H9 (cell line): ENCODE measurements at regions not wholly inside any gene's neighbourhood (a gene's known extent, or its start where the extent isn't known, plus 50 kb on each side); places are given as distances from the start of the nearest gene placed in this dataset.

Source experiments
- DNase-seq: peaks from one replicate; pipeline ENCODE4 v3.0.0-alpha.2; 2017
- H2AFZ ChIP-seq: one replicate; pipeline ENCODE4 v1.6.1; 2013; ENCODE audit warnings: mild to moderate bottlenecking, low read length, control low read depth, moderate library complexity
- H2AK5ac ChIP-seq: 2 replicates; pipeline ENCODE4 v1.6.1; 2013; ENCODE audit warnings: low read length, control low read depth, mixed read lengths; ENCODE audit not compliant: insufficient read length
- H2BK120ac ChIP-seq: one replicate; pipeline ENCODE4 v1.6.1; 2013; ENCODE audit warnings: low read depth, mild to moderate bottlenecking, low read length, control low read depth, inconsistent platforms; ENCODE audit not compliant: poor library complexity, severe bottlenecking
- H2BK12ac ChIP-seq: 2 replicates; pipeline ENCODE4 v1.6.1; 2013; ENCODE audit warnings: low read length, control low read depth, mixed read lengths, low read depth; ENCODE audit not compliant: insufficient read length
- H2BK15ac ChIP-seq: 2 replicates; pipeline ENCODE4 v1.6.1; 2013; ENCODE audit warnings: low read depth, low read length, control low read depth
- H2BK20ac ChIP-seq: one replicate; pipeline ENCODE4 v1.6.1; 2013; ENCODE audit warnings: low read depth, mild to moderate bottlenecking, low read length, control low read depth, inconsistent platforms; ENCODE audit not compliant: poor library complexity, severe bottlenecking
- H2BK5ac ChIP-seq: 2 replicates; pipeline ENCODE4 v1.6.1; 2013; ENCODE audit warnings: low read length, control low read depth, mixed read lengths; ENCODE audit not compliant: insufficient read length
- H3K14ac ChIP-seq: 2 replicates; pipeline ENCODE4 v1.6.1; 2013; ENCODE audit warnings: low read length, control low read depth; ENCODE audit not compliant: insufficient read depth
- H3K18ac ChIP-seq: 2 replicates; pipeline ENCODE4 v1.6.1; 2013; ENCODE audit warnings: low read depth, mild to moderate bottlenecking, mixed read lengths, low read length, control low read depth; ENCODE audit not compliant: insufficient read length
- H3K23ac ChIP-seq: 2 replicates; pipeline ENCODE4 v1.6.1; 2013; ENCODE audit warnings: low read length, control low read depth, mixed read lengths, low read depth; ENCODE audit not compliant: insufficient read length
- H3K23me2 ChIP-seq: 2 replicates; pipeline ENCODE4 v1.6.1; 2013; ENCODE audit warnings: low read depth, mild to moderate bottlenecking, mixed read lengths, low read length, control low read depth; ENCODE audit not compliant: insufficient read length, poor library complexity, severe bottlenecking
- H3K27ac ChIP-seq: 2 replicates; pipeline ENCODE4 v1.5.1; 2013; ENCODE audit warnings: low read length, control low read depth, mixed read lengths, low read depth; ENCODE audit not compliant: insufficient read length
- H3K27me3 ChIP-seq: 2 replicates; pipeline ENCODE4 v1.6.1; 2013; ENCODE audit warnings: low read length, control low read depth, inconsistent platforms; ENCODE audit not compliant: insufficient read depth
- H3K4ac ChIP-seq: 2 replicates; pipeline ENCODE4 v1.6.1; 2013; ENCODE audit warnings: low read depth, mild to moderate bottlenecking, control low read depth, inconsistent platforms, low read length, moderate library complexity
- H3K4me1 ChIP-seq: 2 replicates; pipeline ENCODE4 v1.6.1; 2013; ENCODE audit warnings: low read length, control low read depth, inconsistent platforms; ENCODE audit not compliant: insufficient read depth
- H3K4me2 ChIP-seq: 2 replicates; pipeline ENCODE4 v1.6.1; 2013; ENCODE audit warnings: low read length, control low read depth, mixed read lengths; ENCODE audit not compliant: insufficient read length, insufficient read depth
- H3K56ac ChIP-seq: 2 replicates; pipeline ENCODE4 v1.6.1; 2013; ENCODE audit warnings: low read depth, mild to moderate bottlenecking, mixed read lengths, low read length, control low read depth; ENCODE audit not compliant: insufficient read length
- H3K79me1 ChIP-seq: 2 replicates; pipeline ENCODE4 v1.6.1; 2013; ENCODE audit warnings: low read depth, mild to moderate bottlenecking, moderate library complexity, low read length, control low read depth, inconsistent platforms; ENCODE audit not compliant: insufficient read depth, poor library complexity, severe bottlenecking
- H3K79me2 ChIP-seq: 2 replicates; pipeline ENCODE4 v1.6.1; 2013; ENCODE audit warnings: low read length, control low read depth, inconsistent platforms; ENCODE audit not compliant: insufficient read depth
- H3K9ac ChIP-seq: 2 replicates; pipeline ENCODE4 v1.6.1; 2013; ENCODE audit warnings: low read length, control low read depth, mixed read lengths; ENCODE audit not compliant: insufficient read length; ENCODE audit errors: extremely low read depth
- H3K9me3 ChIP-seq: one replicate; pipeline ENCODE4 v1.6.1; 2013; ENCODE audit warnings: low read depth, low read length, inconsistent platforms; ENCODE audit not compliant: control insufficient read depth
- H3T11ph ChIP-seq: one replicate; pipeline ENCODE4 v1.6.1; 2013; ENCODE audit warnings: mild to moderate bottlenecking, low read length, control low read depth, inconsistent platforms
- H4K20me1 ChIP-seq: one replicate; pipeline ENCODE4 v1.6.1; 2013; ENCODE audit not compliant: control insufficient read depth, insufficient read length, insufficient read depth
- H4K5ac ChIP-seq: 2 replicates; pipeline ENCODE4 v1.6.1; 2013; ENCODE audit warnings: low read depth, mild to moderate bottlenecking, mixed read lengths, low read length, control low read depth; ENCODE audit not compliant: insufficient read length
- H4K8ac ChIP-seq: replicated peaks from 2 replicates; pipeline ENCODE4 v1.6.1; 2013; ENCODE audit warnings: low read length, control low read depth, mixed read lengths, low read depth; ENCODE audit not compliant: insufficient read length
- H4K91ac ChIP-seq: 2 replicates; pipeline ENCODE4 v1.6.1; 2013; ENCODE audit warnings: low read depth, mild to moderate bottlenecking, moderate library complexity, mixed read lengths, low read length, control low read depth; ENCODE audit not compliant: insufficient read length
- H3K27ac Mint-ChIP-seq, 3 experiments: 2 replicates in 2 of 3; 3 replicates in 1 of 3; pipeline ENCODE4 v1.8.0; 2020 to 2021; ENCODE audit warnings: mixed read lengths in 3 of 3, mild to moderate bottlenecking in 1 of 3, moderate library complexity in 1 of 3
- H3K27me3 Mint-ChIP-seq: 2 replicates; pipeline ENCODE4 v1.8.0; 2021; ENCODE audit warnings: low read depth, mild to moderate bottlenecking, moderate library complexity, mixed read lengths
- H3K36me3 Mint-ChIP-seq, 3 experiments: 2 replicates in 2 of 3; 3 replicates in 1 of 3; pipeline ENCODE4 v1.8.0; 2020 to 2021; ENCODE audit warnings: low read depth in 3 of 3, mixed read lengths in 3 of 3; ENCODE audit not compliant: insufficient read depth in 1 of 3
- H3K4me1 Mint-ChIP-seq, 2 experiments: 2 replicates each; pipeline ENCODE4 v1.8.0; 2020; ENCODE audit warnings: mixed read lengths in 2 of 2
- H3K4me3 Mint-ChIP-seq, 2 experiments: 2 replicates in 1 of 2; 3 replicates in 1 of 2; pipeline ENCODE4 v1.8.0; 2020 to 2021; ENCODE audit warnings: mild to moderate bottlenecking in 2 of 2, mixed read lengths in 2 of 2, moderate library complexity in 1 of 2
- H3K9me3 Mint-ChIP-seq, 2 experiments: 2 replicates in 1 of 2; 3 replicates in 1 of 2; pipeline ENCODE4 v1.8.0; 2020; ENCODE audit warnings: mild to moderate bottlenecking in 2 of 2, mixed read lengths in 2 of 2, moderate library complexity in 1 of 2
- CTCF ChIP-seq: fragments of 200-600 bp; sonication (generic); conservative IDR thresholded peaks from 3 replicates; pipeline ENCODE4 v1.8.0; 2021; ENCODE audit warnings: antibody characterized with exemption, mild to moderate bottlenecking
- WGBS: extraction: QIAGEN DNeasy Blood & Tissue Kit; methylation state at CpG from one replicate; pipeline ENCODE4 v1.1.7; 2013; ENCODE audit warnings: missing lambda C conversion rate, low lambda C conversion rate, mixed read lengths; ENCODE audit not compliant: insufficient read length; ENCODE audit errors: extremely low coverage; 5-methylcytosine and 5-hydroxymethylcytosine counted together

- H3K27ac Mint-ChIP-seq: no peak overlapping the region; a peak in 1 of 7 replicates
- whole genome bisulfite sequencing: no CpG with 5 or more reads among the region's 29 CpGs
- H3K14ac ChIP-seq: peak overlapping the region; percentile 18; the same call in 1 of the 2 replicates
Measured at GRCh38 chr1:4108758-4109627, 208.9 kb upstream of the C1orf174 start.

More at GRCh38 chr1:4108758-4109627, 208.9 kb upstream of the C1orf174 start:
- Histone ChIP-seq H3K27ac (no peak overlapping the region), H2AK5ac (no peak overlapping the region), H3K9ac (no peak overlapping the region), H4K5ac (no peak overlapping the region), H2BK120ac (no peak overlapping the region), H3K79me1 (no peaks in the 10 kb centered on the region), H3K23me2 (peaks cover 3% of the 10 kb centered on the region), H2BK20ac (no peak overlapping the region), H3K56ac (no peak overlapping the region), H4K8ac (no peak overlapping the region), H4K91ac (no peak overlapping the region), H3K4me1 (no peaks in the 10 kb centered on the region), H3K79me2 (no peaks in the 10 kb centered on the region), H2BK15ac (no peak overlapping the region; the same call in 1 of the 2 replicates), H4K20me1 (no peaks in the 10 kb centered on the region), H2BK5ac (no peak overlapping the region), H3K18ac (no peak overlapping the region), H3K9me3 (no peaks in the 10 kb centered on the region), H3K4me2 (no peak overlapping the region), H3K27me3 (no peaks in the 10 kb centered on the region), H3K23ac (no peak overlapping the region), H2BK12ac (no peak overlapping the region), H2AFZ (no peak overlapping the region), H3T11ph (no peak overlapping the region), H3K4ac (no peak overlapping the region)
- DNase-seq: no peak
- no peak for TF ChIP-seq CTCF
- Mint-ChIP-seq H3K9me3 (peaks cover 6 to 23% of the 10 kb centered on the region in 2 experiments), H3K36me3 (peaks cover 0 to 8% (median 7%) of the 10 kb centered on the region in 3 experiments; a peak in 4 of 7 replicates), H3K27me3 (peaks cover 24% of the 10 kb centered on the region), H3K4me1 (peaks cover 12 to 20% of the 10 kb centered on the region in 2 experiments), H3K4me3 (no peak overlapping the region)
